ENCODE measurements at regions not wholly inside any gene's neighbourhood (a gene's known extent, or its start where the extent isn't known, plus 50 kb on each side); places are given as distances from the start of the nearest gene placed in this dataset.

GRCh38 chr11:38693306-38693705 is 2095.3 kb upstream of the RAG2 start:
- TF ChIP-seq CTCF (IDR thresholded peaks at IDR 0.05) (no peak), POLR2A (IDR thresholded peaks at IDR 0.05) (no peak), EP300 (IDR thresholded peaks at IDR 0.05) (no peak)

Data from stomach (tissue), 4 donors.